Suppressor macrophage treated with lipopolysaccharide for 1 hour (primary cell): ENCODE measurements at regions not wholly inside any gene's neighbourhood (a gene's known extent, or its start where the extent isn't known, plus 50 kb on each side); places are given as distances from the start of the nearest gene placed in this dataset.
"Not testable (repeated sequence)": the region's sequence is repeated elsewhere in the genome, so short reads cannot be mapped to it uniquely, and the experiment has no call there.

Source experiments
- DNase-seq, 3 donors: peaks; one replicate each; pipeline ENCODE4 v3.0.0-alpha.2; 2020 to 2022

DNA sequence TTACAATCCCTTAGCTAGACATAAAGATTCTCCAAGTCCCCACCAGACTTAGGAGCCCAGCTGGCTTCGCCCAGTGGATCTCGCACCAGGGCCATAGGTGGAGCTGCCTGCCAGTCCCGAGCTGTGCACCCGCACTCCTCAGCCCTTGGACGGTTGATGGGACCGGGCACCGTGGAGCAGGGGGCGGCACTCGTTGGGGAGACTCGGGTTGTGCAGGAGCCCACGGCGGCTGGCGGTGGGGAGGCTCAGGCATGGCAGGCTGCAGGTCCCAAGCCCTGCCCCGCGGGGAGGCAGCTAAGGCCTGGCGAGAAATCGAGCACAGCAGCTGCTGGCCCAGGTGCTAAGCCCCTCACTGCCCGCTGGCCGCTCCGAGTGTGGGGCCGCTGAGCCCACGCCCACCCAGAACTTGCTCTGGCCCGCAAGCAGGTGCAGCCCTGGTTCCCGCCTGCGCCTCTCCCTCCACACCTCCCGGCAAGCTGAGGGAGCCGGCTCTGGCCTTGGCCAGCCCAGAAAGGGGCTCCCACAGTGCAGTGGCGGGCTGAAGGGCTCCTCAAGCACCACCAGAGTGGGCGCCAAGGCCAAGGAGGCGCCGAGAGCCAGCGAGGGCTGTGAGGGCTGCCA, 275.0 kb upstream of the PDE3A start:
- DNase-seq: not testable (repeated sequence)

DNA sequence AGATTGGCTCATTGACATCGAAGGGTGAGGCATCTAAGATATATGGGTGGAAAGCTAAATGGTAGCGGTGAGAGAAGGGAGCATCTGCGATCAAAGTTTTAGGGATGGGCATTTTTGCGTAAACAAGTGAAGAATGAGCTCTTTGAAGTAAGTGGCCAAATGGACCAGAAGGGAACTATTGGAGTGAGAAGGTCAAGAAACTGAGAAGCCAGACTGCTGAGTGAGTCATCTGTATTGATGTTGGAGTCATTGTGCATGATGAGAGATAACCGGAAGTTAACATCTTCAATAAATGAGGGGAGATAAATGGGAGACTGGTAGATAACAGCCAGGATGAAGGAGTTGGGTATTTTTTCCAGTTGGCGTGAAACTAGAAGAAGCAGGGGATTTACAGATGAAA, 271.9 kb upstream of the PDE3A start:
- no peak for DNase-seq

DNA sequence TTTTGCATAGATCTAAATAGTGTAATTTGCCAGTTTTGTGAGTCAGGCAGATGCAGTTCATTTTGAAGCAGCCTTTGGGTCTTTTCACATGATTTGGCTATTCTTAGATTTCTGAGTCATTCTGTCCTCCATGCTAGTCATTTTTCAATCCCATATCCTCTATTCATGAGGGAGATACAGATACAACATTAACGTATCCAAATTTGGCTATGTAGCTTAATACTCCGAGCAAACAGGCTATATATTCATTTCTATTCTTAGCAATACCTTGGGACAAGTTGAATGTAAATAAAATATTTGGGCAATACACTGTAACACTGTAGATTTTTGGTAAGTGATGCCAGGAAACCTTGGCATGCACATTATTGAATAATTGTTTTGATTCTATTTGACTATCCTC, 270.7 kb upstream of the PDE3A start:
- peak in 1 of 3 donors; percentile 2 for DNase-seq

DNA sequence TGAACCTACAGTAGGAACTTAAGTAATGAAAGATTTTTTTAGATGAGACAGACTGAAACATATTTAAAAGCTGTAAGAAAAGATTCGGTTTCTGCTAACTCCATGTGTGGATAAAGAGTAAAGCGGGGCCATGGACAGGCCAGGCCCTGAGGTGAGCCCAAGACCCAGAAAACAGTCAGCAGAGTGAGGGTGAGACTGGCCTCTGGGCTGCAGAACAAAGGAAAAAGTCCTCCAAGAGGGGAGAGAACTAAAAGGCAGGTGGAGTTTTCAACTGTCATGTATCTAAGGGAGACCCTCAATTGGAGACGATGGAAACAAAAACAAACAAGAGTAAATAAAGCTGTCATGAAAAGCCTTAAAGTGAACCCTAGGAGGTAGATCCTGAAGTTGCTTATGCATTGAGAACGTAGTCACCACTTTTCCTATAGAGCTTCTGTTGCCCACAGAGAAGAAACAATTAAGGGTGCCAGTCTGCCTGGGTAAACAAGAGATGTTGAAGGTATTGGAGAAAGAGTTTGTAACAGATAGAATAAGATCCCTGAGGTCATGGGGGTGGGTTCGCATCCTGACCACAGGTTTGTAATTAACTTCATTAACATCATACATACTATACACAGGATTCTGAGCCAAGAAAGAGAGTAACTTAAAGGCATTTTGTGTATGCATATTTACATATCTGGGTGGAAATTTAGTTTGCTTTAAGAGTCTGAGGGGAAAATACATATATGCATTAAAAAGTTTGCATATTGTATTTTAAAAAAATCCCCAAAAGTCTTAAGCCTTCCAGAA, 268.7 kb upstream of the PDE3A start:
- no peak for DNase-seq

DNA sequence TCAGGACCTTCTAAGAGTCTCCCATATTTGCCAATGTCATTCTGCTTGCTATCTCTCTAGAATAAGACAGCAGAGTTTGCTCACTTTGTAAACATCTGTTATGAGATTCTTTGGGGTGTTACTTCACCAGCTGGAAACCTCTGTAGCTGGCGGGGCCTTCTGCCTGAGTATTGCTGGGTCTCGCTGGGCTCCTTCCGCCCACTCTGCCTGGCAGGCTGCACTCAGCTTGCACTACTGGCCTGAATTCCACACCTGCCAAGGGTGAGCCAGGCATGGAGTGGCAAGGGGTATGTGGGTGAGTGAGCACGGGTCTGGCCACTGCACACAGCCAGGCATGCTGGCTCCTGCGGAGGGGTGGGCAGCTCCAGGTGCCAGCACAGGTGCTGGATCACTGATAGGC, 267.3 kb upstream of the PDE3A start:
- DNase-seq: no peak

DNA sequence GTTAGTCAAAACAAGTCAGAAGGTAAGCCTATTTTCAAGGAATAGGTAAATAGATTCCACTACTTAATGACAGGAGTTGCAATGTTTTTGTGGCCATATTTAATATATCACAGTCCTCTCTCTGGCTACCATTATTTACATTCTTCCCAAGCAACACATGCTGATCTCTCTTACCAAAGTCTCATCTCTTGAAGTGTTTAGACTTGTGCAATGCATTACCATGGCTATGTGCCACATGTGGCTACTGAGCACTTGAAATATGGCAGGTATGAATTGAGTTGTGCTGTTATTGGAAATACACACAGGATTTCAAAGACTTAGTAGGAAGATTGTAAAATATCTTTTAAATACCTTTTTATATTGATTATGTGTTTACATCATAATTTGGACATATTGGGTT, 262.4 kb upstream of the PDE3A start:
- DNase-seq: no peak

DNA sequence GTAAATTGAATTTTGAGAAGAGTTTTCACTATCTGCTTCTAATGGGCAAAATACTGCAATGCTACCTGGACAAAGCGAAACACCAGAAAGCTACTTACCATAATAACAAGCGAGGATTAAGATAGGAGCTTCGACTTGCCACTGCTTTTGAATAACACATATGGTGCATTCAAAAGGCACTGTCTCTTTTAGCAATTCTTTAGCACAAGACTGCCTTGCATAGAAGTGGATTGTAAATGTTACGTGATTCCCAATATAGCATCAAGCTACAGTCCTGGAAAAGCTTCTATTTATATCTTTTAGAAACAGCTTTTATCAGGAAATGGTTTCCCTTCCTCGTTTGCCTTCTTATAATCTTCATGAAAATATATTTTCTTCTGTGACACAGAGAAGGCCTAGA, 258.7 kb upstream of the PDE3A start:
- DNase-seq: no peak

DNA sequence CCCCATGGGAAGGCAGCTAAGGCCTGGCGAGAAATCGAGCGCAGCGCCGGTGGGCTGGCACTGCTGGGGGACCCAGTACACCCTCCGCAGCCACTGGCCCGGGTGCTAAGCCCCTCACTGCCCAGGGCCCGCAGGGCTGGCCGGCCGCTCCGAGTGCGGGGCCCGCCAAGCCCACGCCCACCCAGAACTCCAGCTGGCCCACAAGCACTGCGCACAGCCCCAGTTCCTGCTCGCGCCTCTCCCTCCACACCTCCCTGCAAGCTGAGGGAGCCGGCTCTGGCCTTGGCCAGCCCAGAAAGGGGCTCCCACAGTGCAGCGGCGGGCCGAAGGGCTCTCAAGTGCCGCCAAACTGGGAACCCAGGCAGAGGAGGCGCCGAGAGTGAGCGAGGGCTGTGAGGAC, 253.0 kb upstream of the PDE3A start:
- DNase-seq: not testable (repeated sequence)

DNA sequence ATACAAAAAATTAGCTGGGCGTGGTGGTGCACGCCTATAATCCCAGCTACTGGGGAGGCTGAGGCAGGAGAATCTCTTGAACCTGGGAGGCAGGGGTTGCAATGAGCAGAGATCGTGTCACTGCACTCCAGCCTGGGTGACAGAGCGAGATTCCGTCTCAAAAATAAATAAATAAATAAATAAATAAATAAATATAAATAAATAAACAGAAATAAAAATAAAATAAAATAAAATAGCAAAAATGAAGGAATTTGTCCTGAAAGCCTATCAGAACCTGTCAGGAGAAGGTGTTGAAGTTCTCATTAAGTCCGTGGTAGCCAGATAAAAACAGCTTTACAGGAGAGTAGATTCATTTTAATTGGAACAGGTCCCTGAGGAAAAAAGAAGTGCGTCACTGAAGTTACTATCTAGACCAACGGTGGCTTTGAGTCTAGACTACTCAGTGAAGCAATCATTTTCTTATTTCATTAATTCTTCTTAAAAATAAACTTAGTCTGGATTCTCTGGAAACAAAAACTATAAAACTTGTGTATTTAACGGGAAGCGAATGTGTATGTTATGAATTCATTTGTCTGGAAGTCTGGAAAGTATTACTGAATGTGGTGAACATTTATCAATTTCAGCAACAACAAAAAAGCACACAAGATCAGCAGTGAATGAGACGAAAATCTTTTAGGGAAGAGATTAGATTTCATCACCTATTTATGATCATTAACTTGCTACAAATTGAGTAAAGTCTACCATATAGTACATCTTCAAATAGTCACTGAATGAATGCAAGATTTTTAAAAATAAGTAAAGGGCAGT, 248.5 kb upstream of the PDE3A start:
- no peak for DNase-seq

DNA sequence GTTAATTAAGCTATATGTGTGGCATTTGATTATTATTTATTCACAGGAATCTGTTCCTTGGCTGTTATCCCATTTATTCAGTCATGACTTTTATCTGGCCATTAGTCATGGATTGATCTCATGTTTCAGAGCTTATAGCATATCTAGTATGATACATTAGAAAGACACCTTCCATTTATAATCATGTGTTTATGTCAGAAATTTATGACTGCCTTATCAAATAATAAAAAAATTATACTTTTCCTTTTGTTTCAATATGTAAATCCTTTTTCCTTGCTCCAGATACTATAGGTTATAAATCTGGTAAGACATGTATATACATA, 248.0 kb upstream of the PDE3A start:
- DNase-seq: no peak

DNA sequence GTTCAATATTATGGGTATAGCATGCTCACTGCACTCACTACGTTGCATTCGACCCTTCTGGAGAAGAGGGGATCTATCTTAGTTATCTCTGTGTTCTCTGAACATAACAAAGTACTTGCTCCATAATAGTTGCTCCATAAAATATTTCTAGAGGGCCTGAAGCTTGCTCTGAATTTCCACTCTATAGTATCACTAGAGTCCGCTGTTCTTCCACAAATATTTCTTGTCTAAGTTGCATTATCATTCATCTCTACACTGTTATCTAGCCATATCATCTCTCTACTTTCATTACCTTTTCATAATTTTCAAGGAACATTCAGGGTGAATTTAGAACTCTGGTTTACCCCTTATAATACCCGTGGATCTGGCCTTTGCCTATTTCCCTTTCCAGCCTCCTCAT, 246.1 kb upstream of the PDE3A start:
- no peak for DNase-seq

DNA sequence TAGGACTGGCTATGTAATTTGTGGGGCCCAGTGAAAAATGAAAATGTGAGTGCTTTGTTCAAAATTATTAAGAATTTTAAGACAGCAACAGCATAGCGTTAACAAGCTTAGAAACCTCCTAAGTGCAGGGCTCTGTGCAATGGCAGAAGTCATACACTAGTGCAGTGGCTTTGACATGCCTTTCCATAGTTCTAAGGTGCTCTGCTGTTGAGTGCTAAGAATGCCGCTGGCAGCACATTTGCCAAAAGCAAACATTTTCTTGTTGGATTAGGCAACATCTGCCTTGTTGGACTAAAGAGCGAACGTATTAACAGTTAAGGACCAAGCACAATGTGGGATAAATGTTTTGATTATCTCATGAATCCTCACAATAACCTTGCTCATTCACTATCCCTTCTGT, 244.9 kb upstream of the PDE3A start:
- DNase-seq: no peak

DNA sequence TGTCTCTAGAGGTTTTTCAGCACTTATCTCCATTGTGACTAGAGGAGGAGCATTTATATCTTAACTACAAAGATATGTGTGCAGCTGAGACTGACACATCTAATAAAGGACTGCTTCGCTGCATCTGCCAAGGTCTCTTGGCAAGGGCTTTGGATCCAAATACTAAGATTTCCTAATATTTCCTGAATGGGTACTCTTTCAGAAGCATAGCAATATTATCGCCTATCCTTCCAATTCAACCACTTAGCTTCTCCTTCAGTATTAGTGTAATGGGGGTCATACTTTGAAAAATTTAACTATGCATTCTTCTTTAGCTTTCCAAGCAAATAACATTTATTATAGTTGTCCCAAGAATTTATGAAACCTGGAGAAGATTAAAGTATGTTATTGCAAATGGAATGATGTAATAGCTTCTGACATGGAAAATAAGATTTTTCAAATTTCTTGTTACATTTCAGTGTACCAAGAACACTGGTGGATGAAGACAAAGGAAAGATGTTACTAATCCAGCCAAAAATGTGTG, 243.0 kb upstream of the PDE3A start:
- no peak for DNase-seq

DNA sequence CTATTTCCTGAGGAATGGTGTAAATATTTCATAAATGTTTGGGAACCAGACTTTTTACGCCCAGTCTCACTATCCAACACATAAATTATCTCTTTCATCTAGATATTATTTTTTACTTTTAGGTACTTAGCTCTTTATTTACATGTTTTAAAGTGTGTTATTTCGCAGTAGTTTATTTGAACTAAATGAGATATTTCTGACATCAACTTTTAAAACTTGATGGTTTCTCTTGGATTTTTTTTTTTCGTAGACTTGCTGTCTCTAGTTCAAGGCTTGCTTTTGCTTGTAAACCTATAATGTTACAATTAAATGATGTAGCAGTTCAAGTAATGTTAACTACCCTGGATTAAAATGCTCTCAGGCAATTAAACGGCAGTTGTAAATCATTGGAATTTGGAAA, 241.7 kb upstream of the PDE3A start:
- no peak for DNase-seq

DNA sequence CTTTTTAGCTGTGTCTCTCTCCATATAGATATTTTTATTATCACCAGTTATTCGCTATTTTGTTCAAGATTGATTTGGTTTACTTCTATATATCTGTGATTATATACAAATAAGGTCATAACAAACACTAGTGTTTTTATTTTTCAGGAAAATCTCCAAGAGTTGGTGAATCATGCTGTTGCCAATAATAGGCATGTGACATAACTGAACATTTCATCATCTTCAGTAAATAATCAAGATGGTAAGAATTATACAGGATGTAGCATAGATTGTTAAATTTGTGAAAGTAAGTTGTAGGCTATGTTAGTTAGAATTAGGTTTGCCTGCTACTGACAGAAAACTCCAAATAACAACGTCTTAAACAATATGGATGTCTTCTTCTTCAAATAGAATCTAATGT, 240.9 kb upstream of the PDE3A start:
- DNase-seq: peak in 1 of 3 donors; percentile 5

DNA sequence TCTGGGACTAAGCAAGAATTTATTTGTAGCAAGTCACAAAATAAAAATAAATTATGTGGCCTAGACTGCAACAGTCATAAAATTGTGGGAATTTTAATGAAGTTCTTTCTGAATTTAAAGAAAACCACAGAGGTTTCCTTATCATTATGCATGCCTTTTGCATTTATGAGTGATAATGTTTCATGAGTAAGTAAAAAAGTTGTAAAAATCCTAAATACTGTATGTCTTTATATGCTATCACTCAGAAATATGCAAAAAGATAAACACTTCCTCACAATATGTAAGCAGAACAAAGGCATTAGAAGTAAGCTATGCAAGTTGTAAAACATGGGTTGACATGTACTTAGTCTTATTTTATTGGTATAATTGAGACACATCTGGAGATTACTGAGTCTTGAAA, 239.4 kb upstream of the PDE3A start:
- DNase-seq: no peak

DNA sequence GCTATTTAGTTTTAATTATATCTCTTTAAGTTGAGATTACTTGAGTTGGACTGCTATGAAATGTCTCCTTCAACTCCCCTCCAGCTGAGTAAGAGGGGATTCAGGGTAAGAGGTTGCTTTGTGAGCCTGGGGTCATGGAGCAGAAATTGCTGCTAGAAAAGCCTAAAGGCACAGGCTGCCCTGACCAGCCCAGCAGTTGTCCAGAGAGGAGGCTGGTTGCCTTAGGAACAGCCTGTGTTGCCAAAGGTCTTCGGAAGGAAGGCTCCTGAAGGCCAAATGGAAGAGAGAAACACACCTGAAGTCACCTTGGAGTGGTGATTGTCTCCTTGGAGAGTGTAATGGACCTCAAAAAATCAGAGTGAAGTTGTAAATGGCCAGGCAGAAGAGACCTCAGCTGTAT, 235.5 kb upstream of the PDE3A start:
- DNase-seq: no peak

DNA sequence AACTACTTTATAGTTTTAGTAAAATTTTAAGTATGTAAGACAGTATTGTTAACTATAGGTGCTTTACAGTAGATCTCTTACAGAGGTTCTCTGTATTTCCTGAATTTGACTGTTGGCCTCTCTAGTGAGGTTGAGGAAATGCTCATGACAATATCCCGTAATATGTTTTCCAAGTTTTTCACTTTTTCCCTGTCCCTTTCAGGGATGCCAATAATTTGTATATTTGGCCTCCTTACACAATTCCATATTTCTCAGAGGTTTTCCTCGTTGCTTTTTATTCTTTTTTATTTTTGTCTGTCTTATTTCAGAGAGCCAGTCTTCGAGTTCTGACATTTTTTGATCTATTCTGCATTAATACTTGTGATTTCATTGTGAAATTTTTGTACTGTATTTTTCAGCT, 233.7 kb upstream of the PDE3A start:
- DNase-seq: no peak

DNA sequence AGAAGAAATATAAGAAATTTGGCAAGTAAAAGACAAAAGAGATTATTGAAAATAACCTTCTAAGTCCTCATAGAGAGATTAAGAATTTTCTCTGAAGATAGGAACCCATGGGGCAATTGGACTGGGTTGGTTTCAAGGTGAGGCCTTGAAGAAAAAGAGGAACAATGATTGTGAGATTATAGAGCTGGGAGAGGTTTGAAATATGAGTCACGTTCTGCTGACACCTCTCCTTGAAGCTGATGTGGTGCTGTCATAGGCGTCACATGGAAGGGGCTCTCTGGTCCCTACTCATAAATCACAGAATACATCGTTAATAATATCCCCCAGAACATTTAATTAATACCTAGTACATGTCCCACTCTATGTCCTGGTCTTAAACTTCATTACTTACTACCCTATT, 227.6 kb upstream of the PDE3A start:
- DNase-seq: peak in 2 of 3 donors; percentile 19 to 24

DNA sequence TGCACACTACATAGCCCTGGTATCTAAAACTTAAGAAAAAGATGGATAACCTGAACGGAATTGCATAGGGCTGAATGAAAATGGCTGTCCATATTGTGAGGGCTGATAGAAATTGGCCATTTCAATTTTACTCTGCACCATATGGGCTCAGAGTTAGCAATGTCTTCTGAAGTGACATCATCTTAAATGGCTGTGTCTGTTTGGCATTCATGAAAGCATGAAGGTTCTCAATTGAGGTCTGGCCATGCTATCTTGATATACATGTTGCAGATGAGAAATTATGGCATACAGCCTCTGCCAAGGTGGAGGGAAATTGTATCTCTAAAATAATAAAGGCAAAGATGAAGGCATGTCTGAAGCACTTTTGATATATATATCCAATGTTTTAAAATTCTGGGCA, 226.0 kb upstream of the PDE3A start:
- DNase-seq: no peak

DNA sequence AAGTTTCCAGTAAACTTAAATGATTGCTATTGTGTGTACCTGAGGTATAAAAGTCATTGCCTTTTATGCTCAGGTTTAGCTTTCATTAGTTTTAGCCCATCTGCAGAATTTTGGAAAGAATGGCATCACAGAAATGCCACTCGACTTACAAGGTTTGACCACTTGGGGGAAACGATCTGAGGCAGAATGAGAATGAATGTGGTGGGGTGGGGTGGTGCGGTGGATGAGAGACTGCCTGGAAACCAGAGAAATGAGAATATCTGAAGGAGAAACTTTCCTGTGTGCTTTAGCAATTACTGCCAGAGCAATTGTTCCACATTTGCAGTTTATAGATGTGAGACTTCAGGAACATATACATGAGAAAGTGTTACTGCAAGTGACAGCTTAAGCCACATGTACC, 225.4 kb upstream of the PDE3A start:
- no peak for DNase-seq

DNA sequence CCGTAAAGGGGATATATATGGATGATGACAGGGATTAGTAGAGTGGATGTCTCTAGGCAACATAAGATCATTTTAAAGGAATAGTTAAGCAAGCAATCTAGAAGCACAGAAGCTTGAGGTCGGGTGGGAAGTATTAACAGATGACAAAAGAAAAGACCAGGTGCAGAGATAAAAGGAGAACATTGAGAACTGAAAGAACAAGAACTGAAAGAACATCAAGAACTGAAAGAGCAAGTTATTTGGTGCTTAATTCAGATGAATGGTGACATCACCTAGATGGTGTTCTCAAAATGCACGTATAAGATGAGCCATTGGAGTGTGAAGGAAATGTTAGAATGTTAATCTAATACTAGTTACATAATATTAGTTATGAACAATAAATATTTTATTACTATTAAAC, 224.0 kb upstream of the PDE3A start:
- DNase-seq: no peak

DNA sequence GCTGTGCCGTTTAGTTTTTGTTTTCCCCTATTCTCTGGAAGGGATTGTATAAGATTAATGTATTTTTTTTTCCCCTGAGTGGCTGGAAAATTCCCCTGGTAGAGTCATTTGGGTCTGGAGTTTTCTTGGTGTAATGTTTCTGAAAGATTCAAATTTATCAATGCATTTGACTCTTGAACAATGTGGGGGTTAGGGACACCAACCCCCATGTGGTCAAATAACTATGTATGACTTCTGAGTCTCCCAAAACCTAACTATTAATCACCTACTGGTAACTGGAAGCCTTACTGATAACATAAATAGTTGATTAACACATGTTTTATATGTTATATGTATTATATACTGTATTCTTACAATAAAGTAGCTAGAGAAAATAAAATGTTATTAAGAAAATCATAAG, 220.1 kb upstream of the PDE3A start:
- DNase-seq: no peak

DNA sequence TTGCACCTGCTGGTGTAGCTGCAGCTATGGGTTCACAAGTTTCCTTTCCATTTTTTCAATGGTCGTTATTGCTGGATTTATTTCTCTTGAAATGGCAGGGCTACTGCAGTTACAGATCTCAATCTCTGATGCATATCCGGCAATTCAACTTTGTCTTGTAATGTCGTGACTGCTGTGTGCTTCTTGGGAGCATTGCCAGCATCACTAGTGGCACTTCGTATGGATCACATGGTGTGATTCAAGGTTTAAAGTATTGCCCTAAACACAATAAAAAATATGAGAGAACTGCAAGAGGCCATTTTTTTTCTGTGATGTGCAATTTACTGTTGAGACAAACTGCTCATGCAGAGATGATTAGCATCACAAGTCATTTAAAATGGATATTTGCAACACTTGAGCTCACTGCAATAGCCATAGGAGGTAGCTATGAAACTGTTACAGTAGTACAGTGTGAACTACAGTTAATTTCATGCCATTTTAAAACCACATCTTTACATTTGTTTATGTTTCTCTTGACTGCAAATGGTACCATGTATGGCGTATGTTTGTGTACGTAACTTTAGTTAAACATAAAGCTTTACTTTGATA, 217.4 kb upstream of the PDE3A start:
- DNase-seq: no peak
